ENCODE measurements at regions not wholly inside any gene's neighbourhood (a gene's known extent, or its start where the extent isn't known, plus 50 kb on each side); places are given as distances from the start of the nearest gene placed in this dataset.
"Not testable (repeated sequence)": the region's sequence is repeated elsewhere in the genome, so short reads cannot be mapped to it uniquely, and the experiment has no call there.

DNA sequence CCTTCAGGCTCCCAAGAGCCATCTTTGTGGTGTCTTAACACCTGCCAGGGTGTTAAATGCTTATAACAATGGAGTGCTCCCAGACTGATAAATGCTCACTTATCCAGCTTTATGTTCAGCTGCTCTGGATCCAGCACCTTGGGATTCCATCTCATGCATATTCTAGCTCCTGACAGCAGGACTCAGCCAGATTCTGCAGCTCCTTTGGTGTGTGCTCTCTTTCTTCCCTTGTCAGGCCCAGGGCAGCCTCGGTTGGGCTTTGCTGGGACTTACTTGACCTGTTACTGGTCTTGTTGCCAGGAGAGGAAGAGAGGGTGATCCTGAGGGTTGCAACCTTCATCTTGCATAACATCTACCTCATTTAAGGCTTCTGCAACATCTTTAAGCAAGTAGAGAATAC lies 59.4 kb upstream of the CCNY start:
- H3K4me1 ChIP-seq (ENCODE audit: control insufficient read depth in 1 of 2, insufficient read depth in 2 of 2, low read length in 2 of 2) = no peaks in the 10 kb centered on the region
- H3K4me1 Mint-ChIP-seq = no peaks in the 10 kb centered on the region
- H3K4me2 ChIP-seq (replicated peaks; ENCODE audit: extremely low read depth, low read length, poor library complexity, severe bottlenecking) = no peak overlapping the region
- WGBS (ENCODE audit: insufficient coverage) = no CpG with 5 or more reads among the region's 1 CpG
- H3K36me3 Mint-ChIP-seq = no peaks in the 10 kb centered on the region
- H3K27me3 Mint-ChIP-seq (ENCODE audit: low read depth in 3 of 3) = peaks cover 2 to 3% (median 2%) of the 10 kb centered on the region in 3 donors
- no peak for DNase-seq
- no peaks in the 10 kb centered on the region for H4K20me1 ChIP-seq (ENCODE audit: insufficient read depth, low read length)
- intact Hi-C loops (cut with micrococcal nuclease) = no loop called here
- no peak overlapping the region for H3K27ac ChIP-seq (ENCODE audit: low read depth in 1 of 2, low read length in 2 of 2)
- TF ChIP-seq, protein P1, sequence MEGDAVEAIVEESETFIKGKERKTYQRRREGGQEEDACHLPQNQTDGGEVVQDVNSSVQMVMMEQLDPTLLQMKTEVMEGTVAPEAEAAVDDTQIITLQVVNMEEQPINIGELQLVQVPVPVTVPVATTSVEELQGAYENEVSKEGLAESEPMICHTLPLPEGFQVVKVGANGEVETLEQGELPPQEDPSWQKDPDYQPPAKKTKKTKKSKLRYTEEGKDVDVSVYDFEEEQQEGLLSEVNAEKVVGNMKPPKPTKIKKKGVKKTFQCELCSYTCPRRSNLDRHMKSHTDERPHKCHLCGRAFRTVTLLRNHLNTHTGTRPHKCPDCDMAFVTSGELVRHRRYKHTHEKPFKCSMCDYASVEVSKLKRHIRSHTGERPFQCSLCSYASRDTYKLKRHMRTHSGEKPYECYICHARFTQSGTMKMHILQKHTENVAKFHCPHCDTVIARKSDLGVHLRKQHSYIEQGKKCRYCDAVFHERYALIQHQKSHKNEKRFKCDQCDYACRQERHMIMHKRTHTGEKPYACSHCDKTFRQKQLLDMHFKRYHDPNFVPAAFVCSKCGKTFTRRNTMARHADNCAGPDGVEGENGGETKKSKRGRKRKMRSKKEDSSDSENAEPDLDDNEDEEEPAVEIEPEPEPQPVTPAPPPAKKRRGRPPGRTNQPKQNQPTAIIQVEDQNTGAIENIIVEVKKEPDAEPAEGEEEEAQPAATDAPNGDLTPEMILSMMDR (IDR thresholded peaks at IDR 0.05) = no peak
- H3K9me3 ChIP-seq (replicated peaks in 1 of 2; ENCODE audit: control insufficient read depth in 1 of 2, insufficient read depth in 1 of 2, low read length in 2 of 2) = no peaks in the 10 kb centered on the region
- peaks cover 0 to 13% (median 5%) of the 10 kb centered on the region in 7 donors for H3K9me3 Mint-ChIP-seq
- no peak overlapping the region for H2AFZ ChIP-seq (ENCODE audit: insufficient read depth, low read depth, low read length, poor library complexity, severe bottlenecking)
- no peaks in the 10 kb centered on the region for H3K27me3 ChIP-seq (ENCODE audit: control insufficient read depth in 2 of 2, insufficient read depth in 2 of 2, low read length in 2 of 2)
- no peak overlapping the region for H3K4me3 Mint-ChIP-seq
- no peak overlapping the region for H3K4me3 ChIP-seq (replicated peaks in 1 of 3; ENCODE audit: low read depth in 2 of 3, low read length in 3 of 3)
- no peaks in the 10 kb centered on the region for H3K36me3 ChIP-seq (replicated peaks in 1 of 2; ENCODE audit: control insufficient read depth in 1 of 2, insufficient read depth in 2 of 2, low read length in 2 of 2)
- no peak overlapping the region for H3K9ac ChIP-seq (ENCODE audit: insufficient read depth, low read length, poor library complexity, severe bottlenecking)
- no peaks in the 10 kb centered on the region for H3K79me2 ChIP-seq (ENCODE audit: insufficient read depth, low read length)
- H3K27ac Mint-ChIP-seq = no peak overlapping the region

DNA sequence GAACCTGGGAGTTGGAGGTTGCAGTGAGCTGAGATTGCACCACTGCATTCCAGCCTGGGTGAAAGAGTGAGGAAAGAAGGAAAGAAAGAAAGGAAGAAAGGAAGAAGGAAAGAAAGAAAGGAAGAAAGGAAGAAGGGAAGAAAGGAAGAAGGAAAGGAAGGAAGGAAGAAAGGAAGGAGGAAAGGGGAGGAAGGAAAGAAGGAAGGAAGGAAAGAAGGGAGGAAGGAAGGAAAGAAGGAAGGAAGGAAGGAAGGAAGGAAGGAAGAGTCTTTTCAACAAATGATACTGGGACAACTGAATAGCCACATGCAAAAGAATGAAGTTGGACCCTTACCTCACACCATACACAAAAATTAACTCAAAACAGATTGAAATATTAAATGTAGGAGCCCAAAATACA lies 56.1 kb upstream of the CCNY start:
- H3K36me3 Mint-ChIP-seq; H3K27ac Mint-ChIP-seq; H3K36me3 ChIP-seq (replicated peaks in 1 of 2; ENCODE audit: control insufficient read depth in 1 of 2, insufficient read depth in 2 of 2, low read length in 2 of 2): not testable (repeated sequence)

More for the DNA sequence above, 56.1 kb upstream of the CCNY start:
- H3K27me3 Mint-ChIP-seq (ENCODE audit: low read depth in 3 of 3); H2AFZ ChIP-seq (ENCODE audit: insufficient read depth, low read depth, low read length, poor library complexity, severe bottlenecking); H3K4me1 ChIP-seq (ENCODE audit: control insufficient read depth in 1 of 2, insufficient read depth in 2 of 2, low read length in 2 of 2); H4K20me1 ChIP-seq (ENCODE audit: insufficient read depth, low read length); H3K9ac ChIP-seq (ENCODE audit: insufficient read depth, low read length, poor library complexity, severe bottlenecking); H3K4me3 ChIP-seq (replicated peaks in 1 of 3; ENCODE audit: low read depth in 2 of 3, low read length in 3 of 3); H3K4me2 ChIP-seq (replicated peaks; ENCODE audit: extremely low read depth, low read length, poor library complexity, severe bottlenecking); H3K27me3 ChIP-seq (ENCODE audit: control insufficient read depth in 2 of 2, insufficient read depth in 2 of 2, low read length in 2 of 2); H3K27ac ChIP-seq (ENCODE audit: low read depth in 1 of 2, low read length in 2 of 2); intact Hi-C loops (cut with micrococcal nuclease); DNase-seq; H3K9me3 ChIP-seq (replicated peaks in 1 of 2; ENCODE audit: control insufficient read depth in 1 of 2, insufficient read depth in 1 of 2, low read length in 2 of 2); H3K79me2 ChIP-seq (ENCODE audit: insufficient read depth, low read length); H3K4me1 Mint-ChIP-seq; H3K4me3 Mint-ChIP-seq: not testable (repeated sequence)
- peaks cover 0 to 13% (median 5%) of the 10 kb centered on the region in 7 donors for H3K9me3 Mint-ChIP-seq
